K562 (cell line): ENCODE measurements at regions not wholly inside any gene's neighbourhood (a gene's known extent, or its start where the extent isn't known, plus 50 kb on each side); places are given as distances from the start of the nearest gene placed in this dataset.

Source experiments
- AFF4 ChIP-seq: sonication (generic); formaldehyde crosslinking; IDR thresholded peaks from 2 replicates; pipeline ENCODE4 v1.8.0; 2023; ENCODE audit warnings: mild to moderate bottlenecking, missing genetic modification reagents
- CCNT2 ChIP-seq: IDR thresholded peaks from 2 replicates; pipeline ENCODE4 v1.6.1; 2011; ENCODE audit warnings: borderline replicate concordance, low read depth, mild to moderate bottlenecking, moderate library complexity, mixed read lengths, low read length; ENCODE audit not compliant: insufficient read length; ENCODE audit errors: extremely low read depth
- EGR1 ChIP-seq: fragments of 450-650 bp; conservative IDR thresholded peaks from 2 replicates; pipeline ENCODE4 v1.6.1; 2017; ENCODE audit warnings: mild to moderate bottlenecking
- STAT6 ChIP-seq: sonication (generic); formaldehyde crosslinking; IDR thresholded peaks from 2 replicates; pipeline ENCODE4 v1.8.1; 2023; ENCODE audit warnings: mild to moderate bottlenecking, missing genetic modification reagents
- ZBTB43 ChIP-seq: sonication (generic); formaldehyde crosslinking; IDR thresholded peaks from 2 replicates; pipeline ENCODE4 v1.8.0; 2023; ENCODE audit warnings: mild to moderate bottlenecking, missing genetic modification reagents
- ZNF318 ChIP-seq, 2 experiments: fragments of 450-650 bp; IDR thresholded peaks; 2 replicates each; pipeline ENCODE4 v1.6.1; 2016; ENCODE audit warnings: mild to moderate bottlenecking in 2 of 2, borderline replicate concordance in 1 of 2, low read depth in 1 of 2, moderate library complexity in 1 of 2
- ZNF79 ChIP-seq: fragments of 250-450 bp; sonication (Bioruptor Pico); IDR thresholded peaks from 2 replicates; pipeline ENCODE4 v1.4.0; 2020; ENCODE audit warnings: low read depth, mild to moderate bottlenecking, moderate library complexity

DNA sequence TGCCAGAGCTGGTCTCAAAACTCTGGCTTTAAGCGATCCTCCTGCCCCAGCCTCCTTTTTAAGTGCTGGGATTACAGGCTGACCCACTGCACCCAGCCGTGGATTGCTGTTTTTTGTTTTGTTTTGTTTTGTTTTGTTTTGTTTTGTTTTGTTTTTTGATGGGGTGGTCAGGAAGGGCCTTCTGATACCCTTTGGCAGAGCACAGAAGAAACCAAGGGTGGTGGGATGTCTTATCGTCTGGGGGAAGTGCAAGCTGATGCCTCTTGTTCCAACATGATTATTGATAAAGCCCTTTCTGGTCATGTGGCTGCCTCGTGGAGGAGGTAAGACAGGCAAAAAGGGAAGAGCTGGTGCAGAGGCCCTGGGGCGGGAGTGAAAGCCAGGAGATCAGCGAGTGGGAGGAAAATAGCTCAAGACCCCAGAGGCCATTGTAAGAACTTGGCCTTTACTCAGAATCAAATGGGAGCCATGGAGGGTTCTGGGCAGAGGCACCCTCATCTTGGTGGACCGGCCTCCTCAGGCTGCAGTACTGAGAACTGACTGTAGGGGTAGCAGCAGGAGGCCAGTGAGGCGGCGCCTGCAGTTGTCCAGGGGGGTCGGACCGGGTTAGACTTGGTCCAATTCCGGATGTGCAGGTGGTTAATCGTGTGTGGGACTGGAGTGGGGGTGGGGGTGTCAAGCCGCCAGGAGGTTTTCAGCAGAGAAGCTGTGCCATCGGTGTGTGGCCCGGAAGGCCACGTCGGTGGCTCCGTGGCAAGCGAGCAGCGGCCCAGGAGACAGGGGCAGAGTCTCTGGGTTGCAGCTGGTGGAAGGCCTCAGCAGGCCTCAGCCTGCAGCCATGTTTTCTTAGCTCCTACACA is 84.4 kb upstream of the GSE1 start (continued):
- TF ChIP-seq ZNF318 (IDR thresholded peaks at IDR 0.05; ENCODE audit: borderline replicate concordance in 1 of 2, low read depth in 1 of 2) (no peak), ZBTB43 (no peak), CCNT2 (no peak), STAT6 (CRISPR knock-in tag) (no peak), ZNF79 (CRISPR knock-in tag) (no peak), AFF4 (CRISPR knock-in tag) (no peak), EGR1 (no peak)
